ENCODE measurements at regions not wholly inside any gene's neighbourhood (a gene's known extent, or its start where the extent isn't known, plus 50 kb on each side); places are given as distances from the start of the nearest gene placed in this dataset.

DNA sequence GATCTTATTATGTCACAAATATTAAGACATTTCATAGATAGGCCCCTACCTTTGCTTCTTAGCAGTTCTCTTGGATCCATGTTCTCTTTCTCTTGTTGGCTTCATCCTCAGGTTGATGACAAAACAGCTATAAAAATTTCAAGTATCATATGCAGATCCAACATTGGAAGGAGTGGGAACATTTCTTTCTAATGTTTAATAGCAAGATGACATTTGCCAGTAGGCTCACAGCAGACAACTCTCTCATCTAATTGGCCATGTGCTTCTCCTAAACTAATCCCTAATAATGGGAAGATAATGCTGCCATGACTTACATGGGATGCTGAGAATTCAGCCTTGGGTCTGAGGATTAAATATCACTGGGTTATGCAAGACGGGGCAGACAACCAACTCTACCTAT, 485.5 kb upstream of the SEMA6A start:
- H2BK15ac ChIP-seq (ENCODE audit: low read depth, low read length), result no peak overlapping the region
- H3K27ac ChIP-seq (ENCODE audit: insufficient read length, low read depth, low read length), result no peak overlapping the region
- DNase-seq, result no peak
- no peak overlapping the region for H3K56ac ChIP-seq (ENCODE audit: insufficient read length, low read depth, low read length)
- H3K9me3 ChIP-seq (ENCODE audit: control insufficient read depth, low read depth, low read length), result no peaks in the 10 kb centered on the region
- no peak overlapping the region for H3K9ac ChIP-seq (ENCODE audit: extremely low read depth, insufficient read length, low read length)
- H3K27ac Mint-ChIP-seq, result no peak overlapping the region
- H3K79me2 ChIP-seq (ENCODE audit: insufficient read depth, low read length), result no peaks in the 10 kb centered on the region
- peaks cover 3% of the 10 kb centered on the region; the same call in 1 of the 2 replicates for H3K4me1 ChIP-seq (ENCODE audit: insufficient read depth, low read length)
- no peaks in the 10 kb centered on the region for H3K27me3 Mint-ChIP-seq (ENCODE audit: low read depth)
- no peaks in the 10 kb centered on the region for H3K36me3 Mint-ChIP-seq (ENCODE audit: insufficient read depth in 1 of 3, low read depth in 3 of 3)
- no peaks in the 10 kb centered on the region for H3K23me2 ChIP-seq (ENCODE audit: insufficient read length, low read depth, low read length, poor library complexity, severe bottlenecking)
- H3K9me3 Mint-ChIP-seq, result no peaks in the 10 kb centered on the region
- no CpG with 5 or more reads among the region's 1 CpG for WGBS (ENCODE audit: extremely low coverage, insufficient read length, low lambda C conversion rate)
- H2BK5ac ChIP-seq (ENCODE audit: insufficient read length, low read length), result no peak overlapping the region
- H3K27me3 ChIP-seq (ENCODE audit: insufficient read depth, low read length), result no peaks in the 10 kb centered on the region
- no peak overlapping the region for H4K91ac ChIP-seq (ENCODE audit: insufficient read length, low read depth, low read length)
- H3K14ac ChIP-seq (ENCODE audit: insufficient read depth, low read length), result no peak overlapping the region
- H2BK120ac ChIP-seq (ENCODE audit: low read depth, low read length, poor library complexity, severe bottlenecking), result no peak overlapping the region
- H3K4me3 Mint-ChIP-seq, result no peak overlapping the region
- no peak overlapping the region for H3T11ph ChIP-seq (ENCODE audit: low read length)
- no peak overlapping the region for H3K4ac ChIP-seq (ENCODE audit: low read depth, low read length)
- no peak overlapping the region for H2AK5ac ChIP-seq (ENCODE audit: insufficient read length, low read length)
- no peaks in the 10 kb centered on the region for H3K79me1 ChIP-seq (ENCODE audit: insufficient read depth, low read depth, low read length, poor library complexity, severe bottlenecking)
- TF ChIP-seq, protein P1, sequence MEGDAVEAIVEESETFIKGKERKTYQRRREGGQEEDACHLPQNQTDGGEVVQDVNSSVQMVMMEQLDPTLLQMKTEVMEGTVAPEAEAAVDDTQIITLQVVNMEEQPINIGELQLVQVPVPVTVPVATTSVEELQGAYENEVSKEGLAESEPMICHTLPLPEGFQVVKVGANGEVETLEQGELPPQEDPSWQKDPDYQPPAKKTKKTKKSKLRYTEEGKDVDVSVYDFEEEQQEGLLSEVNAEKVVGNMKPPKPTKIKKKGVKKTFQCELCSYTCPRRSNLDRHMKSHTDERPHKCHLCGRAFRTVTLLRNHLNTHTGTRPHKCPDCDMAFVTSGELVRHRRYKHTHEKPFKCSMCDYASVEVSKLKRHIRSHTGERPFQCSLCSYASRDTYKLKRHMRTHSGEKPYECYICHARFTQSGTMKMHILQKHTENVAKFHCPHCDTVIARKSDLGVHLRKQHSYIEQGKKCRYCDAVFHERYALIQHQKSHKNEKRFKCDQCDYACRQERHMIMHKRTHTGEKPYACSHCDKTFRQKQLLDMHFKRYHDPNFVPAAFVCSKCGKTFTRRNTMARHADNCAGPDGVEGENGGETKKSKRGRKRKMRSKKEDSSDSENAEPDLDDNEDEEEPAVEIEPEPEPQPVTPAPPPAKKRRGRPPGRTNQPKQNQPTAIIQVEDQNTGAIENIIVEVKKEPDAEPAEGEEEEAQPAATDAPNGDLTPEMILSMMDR (conservative IDR thresholded peaks at IDR 0.05), result no peak
- no peak overlapping the region for H2AFZ ChIP-seq (ENCODE audit: low read length)
- H2BK12ac ChIP-seq (ENCODE audit: insufficient read length, low read depth, low read length), result no peak overlapping the region
- H3K23ac ChIP-seq (ENCODE audit: insufficient read length, low read depth, low read length), result no peak overlapping the region
- no peaks in the 10 kb centered on the region for H4K20me1 ChIP-seq (ENCODE audit: control insufficient read depth, insufficient read depth, insufficient read length)
- no peak overlapping the region for H3K4me2 ChIP-seq (ENCODE audit: insufficient read depth, insufficient read length, low read length)
- no peak overlapping the region for H4K5ac ChIP-seq (ENCODE audit: insufficient read length, low read depth, low read length)
- H2BK20ac ChIP-seq (ENCODE audit: low read depth, low read length, poor library complexity, severe bottlenecking), result no peak overlapping the region
- peaks cover 14 to 19% of the 10 kb centered on the region in 2 experiments for H3K4me1 Mint-ChIP-seq
- no peak overlapping the region for H3K18ac ChIP-seq (ENCODE audit: insufficient read length, low read depth, low read length)
- no peak overlapping the region for H4K8ac ChIP-seq (replicated peaks; ENCODE audit: insufficient read length, low read depth, low read length)
